Lower leg skin (tissue), 3 donors: ENCODE measurements at regions not wholly inside any gene's neighbourhood (a gene's known extent, or its start where the extent isn't known, plus 50 kb on each side); places are given as distances from the start of the nearest gene placed in this dataset.

Source experiments
- POLR2A ChIP-seq, 2 donors: fragments of 450-650 bp; IDR thresholded peaks; one replicate each; pipeline ENCODE4 v1.6.1; 2016 to 2017; ENCODE audit warnings: antibody characterized with exemption in 2 of 2, mild to moderate bottlenecking in 1 of 2, moderate library complexity in 1 of 2
- TF ChIP-seq, protein P1 (sequence below), 3 donors: fragments of 450-650 bp; IDR thresholded peaks; one replicate each; pipeline ENCODE4 v1.5.1; 2016; ENCODE audit warnings: antibody characterized with exemption in 3 of 3, mild to moderate bottlenecking in 3 of 3, moderate library complexity in 2 of 3

DNA sequence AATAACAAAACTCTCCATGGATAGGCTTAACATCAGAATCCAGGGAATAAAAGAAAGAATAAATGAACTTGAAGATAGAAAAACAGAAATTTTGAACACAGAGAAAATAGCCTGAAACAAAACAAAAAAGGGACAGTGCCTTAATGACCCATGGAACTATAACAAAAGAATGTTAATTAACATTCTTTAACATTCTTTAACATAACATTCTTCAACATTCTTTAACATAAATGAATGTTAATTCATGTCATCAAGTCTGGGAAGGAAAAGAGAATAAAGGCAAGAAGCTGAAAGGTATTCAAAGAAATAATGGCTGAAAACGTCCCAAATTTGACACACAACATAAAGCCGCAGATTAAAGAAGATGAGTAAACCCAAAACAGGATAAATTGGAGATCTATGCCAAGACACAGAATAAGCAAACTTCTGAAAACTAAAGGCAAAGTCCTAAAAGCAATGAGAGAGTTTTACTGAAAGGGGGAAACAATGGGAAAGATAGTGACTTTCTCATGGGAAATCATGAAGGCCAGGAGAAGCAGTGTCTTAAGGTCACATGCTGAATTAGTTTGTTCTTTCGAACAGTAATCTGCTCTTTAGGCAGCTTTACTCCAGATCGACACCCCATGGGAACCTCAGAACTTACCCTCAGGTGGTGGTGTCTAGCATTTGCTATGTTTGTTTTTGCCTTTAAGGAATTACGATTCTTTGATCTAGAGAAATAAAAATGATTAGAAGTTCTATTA is 483.0 kb downstream of the KDM4C start:
- TF ChIP-seq, protein P1, sequence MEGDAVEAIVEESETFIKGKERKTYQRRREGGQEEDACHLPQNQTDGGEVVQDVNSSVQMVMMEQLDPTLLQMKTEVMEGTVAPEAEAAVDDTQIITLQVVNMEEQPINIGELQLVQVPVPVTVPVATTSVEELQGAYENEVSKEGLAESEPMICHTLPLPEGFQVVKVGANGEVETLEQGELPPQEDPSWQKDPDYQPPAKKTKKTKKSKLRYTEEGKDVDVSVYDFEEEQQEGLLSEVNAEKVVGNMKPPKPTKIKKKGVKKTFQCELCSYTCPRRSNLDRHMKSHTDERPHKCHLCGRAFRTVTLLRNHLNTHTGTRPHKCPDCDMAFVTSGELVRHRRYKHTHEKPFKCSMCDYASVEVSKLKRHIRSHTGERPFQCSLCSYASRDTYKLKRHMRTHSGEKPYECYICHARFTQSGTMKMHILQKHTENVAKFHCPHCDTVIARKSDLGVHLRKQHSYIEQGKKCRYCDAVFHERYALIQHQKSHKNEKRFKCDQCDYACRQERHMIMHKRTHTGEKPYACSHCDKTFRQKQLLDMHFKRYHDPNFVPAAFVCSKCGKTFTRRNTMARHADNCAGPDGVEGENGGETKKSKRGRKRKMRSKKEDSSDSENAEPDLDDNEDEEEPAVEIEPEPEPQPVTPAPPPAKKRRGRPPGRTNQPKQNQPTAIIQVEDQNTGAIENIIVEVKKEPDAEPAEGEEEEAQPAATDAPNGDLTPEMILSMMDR (IDR thresholded peaks at IDR 0.05) = no peak
- no peak for TF ChIP-seq POLR2A (IDR thresholded peaks at IDR 0.05)
